Embryonic facial prominence (tissue), 1 donor: ENCODE measurements at regions not wholly inside any gene's neighbourhood (a gene's known extent, or its start where the extent isn't known, plus 50 kb on each side); places are given as distances from the start of the nearest gene placed in this dataset.

Experiments used
- DNase-seq: peaks from one replicate; pipeline ENCODE4 v3.0.0-alpha.2; 2016; ENCODE audit errors: extremely low spot score

DNA sequence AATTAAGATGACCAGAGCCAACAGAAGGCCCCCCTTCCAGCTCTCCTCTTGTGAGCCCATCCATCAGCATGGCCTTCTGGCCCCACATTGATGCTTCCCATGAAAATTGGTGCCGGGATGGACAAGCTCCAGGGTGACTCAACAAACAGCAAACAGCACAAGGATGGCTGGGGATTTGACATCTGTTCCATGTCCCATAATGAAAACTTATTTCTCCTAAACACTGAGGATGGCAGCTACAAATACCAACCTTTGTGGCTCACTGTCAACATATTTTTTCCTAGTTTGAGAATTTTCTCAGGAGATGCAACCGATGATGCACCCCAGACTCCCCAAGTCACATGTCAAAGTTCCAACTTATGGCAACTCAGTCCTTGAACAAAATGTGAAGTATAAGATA lies 169.6 kb upstream of the SIX2 start:
- DNase-seq: no peak

DNA sequence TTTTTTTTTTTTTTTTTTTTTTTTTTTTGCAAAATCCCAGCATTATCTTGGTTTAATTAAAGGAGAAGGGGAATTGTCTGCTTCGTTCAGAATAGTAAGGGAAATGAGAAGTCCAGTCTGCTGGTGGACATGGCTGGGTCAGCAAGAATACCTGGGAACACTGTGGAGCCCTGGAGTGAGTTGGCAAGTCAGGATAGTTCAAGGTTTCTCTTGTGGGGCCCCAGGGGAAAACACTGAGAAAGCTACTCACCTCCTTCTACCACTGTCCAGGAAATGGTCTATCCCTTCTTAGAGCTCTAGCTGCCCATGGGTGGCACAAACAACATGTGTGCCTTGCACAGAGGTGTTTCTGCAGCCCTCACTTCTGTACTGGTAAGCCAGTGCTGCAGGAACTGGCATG lies 169.1 kb upstream of the SIX2 start:
- no peak for DNase-seq

DNA sequence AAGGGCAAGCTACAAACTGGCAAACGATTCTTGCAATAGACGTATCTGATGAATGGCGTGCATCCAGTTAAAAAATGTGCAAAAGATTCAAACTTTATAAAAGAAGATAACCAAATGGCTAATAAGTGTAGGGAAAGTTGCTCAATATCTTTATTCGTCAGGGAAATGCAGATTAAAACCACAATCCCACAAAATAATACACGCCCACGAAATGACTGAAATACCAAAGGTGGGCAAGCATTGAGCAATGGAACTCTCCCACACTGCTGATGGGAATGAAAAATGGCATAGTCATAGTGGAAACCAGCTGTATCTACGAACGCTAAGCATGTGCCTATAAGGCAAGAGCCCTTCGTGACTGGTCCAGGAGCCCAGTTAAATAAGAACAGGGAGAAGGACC lies 168.6 kb upstream of the SIX2 start:
- no peak for DNase-seq

DNA sequence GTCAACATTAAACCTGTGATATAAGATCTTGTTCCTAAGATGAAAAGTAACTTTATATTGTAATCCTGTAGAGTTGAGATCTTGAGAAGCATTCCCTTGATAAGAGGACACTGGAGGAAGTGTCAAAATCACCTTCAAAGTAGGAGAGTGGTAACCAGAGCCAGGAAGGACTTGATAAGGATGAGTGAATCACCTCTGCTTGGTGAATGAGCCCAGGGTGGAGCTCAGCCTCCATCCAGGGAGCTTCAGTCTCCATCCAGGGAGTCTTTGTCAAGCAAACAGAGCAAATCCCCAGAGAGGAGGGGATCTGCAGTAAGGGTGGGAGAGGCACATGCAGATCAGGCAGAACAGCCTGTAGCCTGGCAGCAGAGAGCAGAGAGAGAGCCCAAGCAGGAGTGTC lies 167.1 kb upstream of the SIX2 start:
- no peak for DNase-seq

DNA sequence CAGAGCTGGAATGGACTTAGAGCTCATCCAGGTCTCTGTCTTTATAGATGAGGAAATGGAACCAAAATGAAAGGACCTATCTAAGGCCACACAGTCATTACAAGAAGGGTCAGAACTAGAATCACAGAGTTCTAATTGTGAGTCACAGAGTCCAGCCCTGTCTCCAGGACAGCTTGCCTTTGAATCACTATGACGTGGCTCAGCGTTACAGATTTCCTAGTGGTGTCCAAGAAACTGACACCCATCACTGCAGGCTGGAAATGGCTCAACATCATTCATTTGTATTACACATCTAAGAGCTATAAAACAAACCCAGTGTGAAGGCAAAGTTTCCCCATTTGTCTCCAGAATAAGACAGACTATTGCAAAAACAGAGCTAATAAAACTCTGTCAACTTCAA lies 164.3 kb upstream of the SIX2 start:
- no peak for DNase-seq

DNA sequence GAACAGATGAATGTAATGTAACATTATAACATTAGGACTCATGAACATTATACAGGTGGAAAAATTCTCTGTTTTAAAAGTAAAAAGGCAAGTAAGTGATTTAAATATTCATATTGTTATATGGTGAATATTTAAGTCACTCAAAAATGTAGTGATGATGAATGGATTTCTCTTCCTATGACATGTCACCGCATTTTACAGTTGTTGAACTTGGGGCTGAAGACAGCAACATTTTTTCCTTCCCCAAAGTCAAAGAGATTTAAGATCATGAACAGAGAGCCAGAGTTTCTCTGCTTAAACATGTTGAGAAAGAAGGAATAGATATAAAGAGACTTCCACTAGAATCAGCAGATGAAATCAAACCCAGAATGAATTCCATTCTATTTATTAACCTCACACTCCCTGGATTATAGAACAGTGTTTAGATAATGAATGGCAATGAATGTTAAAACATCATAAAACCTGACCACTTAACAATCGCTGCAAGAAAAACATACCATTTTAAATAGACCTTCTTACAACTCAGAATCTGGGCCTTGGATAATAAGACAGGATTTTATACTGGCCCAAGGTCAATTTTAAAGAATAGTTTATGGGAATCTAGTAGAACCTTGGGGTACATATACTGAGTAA lies 163.6 kb upstream of the SIX2 start:
- DNase-seq: no peak

DNA sequence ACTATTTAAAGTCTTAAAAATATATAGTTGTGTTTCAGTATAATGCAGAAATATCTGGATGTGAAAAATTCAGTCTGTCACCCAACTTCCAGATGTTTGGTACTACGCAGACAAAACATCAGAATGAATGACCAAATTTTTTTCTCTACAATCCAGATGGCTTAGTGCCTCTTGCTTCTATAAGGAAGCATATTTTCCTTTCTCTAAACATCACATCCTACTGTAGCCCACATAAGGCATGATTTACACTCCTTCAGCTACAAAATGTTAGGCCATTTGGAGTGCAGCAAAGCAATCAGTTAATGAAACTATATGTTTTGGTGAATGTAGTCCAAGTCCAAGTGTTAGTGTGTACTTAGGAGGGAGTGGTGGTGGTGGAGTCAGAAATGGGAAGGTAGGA lies 162.9 kb upstream of the SIX2 start:
- no peak for DNase-seq

DNA sequence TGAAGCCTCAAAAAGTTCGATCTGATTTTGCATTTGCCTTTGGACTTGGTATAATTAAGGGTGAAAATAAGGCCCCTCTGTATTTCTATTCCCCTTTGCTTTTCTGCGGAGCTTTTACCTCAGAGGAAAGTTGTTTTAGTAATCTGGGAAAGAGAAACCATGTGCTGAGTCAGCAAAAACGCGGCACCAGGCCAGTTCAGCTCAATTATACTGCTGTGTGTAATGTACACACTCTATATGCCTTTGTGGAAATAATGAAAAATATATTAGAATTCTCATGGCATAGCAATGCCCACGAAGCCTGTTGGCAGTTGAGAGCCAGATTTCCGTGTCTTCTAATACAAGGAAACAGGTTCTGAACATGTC lies 161.9 kb upstream of the SIX2 start:
- DNase-seq: peak; percentile 61

DNA sequence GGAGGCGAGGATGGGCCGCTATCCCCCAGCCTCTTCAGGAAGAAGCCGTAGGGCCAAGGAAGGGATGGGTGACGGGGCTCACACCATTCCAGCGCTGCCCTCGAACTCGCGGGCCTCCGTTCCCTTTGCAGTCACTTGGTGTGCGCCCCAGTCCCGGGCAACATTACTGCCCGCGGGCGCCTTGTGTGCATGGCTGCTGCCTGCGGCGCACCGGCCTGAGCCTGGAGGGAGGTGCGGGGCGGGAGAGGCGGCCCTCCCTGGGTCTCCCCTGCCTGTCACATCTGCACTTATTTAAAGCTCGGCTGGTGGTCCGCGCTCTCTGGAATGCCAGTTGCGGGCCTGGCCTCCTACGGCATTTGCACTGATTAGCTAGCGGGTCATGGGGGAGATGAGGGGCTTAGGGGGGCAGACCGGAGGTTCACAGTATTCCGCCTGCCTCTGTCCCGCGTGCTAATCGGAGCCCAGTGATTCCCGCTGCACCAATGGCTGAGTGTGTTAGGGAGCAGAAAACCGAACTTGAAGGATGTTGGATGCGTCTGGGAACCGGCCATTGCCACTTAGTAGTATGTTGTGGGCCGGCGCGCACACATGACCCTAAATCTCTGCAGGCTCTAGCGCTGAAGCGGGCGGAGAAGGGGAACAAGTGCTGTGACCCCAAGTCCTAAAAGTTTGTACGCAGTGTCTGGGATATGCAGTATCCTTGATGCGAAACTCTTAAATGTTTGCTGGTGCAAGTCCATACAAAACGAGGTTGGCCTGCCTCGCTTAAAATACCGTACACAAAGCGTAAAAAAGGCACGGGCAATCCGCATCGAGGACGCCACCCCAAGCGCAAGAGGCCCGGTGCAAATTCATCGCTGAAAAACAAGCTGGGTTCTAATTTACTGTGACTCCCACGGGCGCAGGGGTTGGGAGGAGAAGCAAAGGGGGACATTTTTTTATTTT lies 161.2 kb upstream of the SIX2 start:
- no peak for DNase-seq

DNA sequence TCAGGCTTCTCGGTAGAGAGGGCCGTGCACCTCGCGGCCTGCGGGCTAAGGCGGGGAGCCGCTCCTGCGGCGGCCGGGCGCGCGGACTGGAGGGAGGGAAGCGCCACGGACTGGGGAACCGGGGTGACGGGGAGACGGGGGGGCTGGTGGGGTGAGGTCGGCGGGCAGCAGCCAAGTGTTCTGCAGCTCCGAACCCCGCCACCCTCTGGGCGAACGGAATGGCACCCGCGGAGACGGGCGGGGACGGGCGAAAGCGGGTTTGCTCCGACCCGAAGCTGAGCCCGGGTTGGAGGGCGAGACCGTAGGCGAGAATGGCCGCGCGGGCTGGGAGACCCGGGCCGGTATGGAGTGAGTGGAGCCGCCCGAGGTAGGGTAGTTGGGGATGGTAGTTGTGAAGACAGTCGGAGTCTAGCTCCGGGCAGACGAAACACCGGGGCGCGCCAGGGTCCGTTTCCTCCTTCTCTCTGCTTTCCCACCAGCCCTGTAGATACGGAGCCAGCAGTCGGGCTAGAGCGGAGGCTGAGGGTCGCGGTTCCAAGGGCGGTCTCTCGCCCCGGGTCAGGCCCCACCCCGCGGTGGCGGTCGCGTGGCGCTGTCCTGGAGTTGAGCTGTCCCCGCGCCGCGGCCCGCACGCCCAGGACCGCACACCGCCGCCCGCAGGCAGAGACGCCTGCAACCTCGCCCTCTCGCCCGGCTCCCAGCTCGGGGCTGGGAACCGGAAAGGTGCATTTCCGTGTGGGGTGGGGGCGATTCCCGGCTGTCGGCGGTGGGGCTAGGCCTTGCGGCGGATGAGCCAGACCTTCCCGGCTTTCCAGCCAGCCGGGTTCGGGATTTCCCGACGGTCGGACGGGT lies 160.3 kb upstream of the SIX2 start:
- no peak for DNase-seq

DNA sequence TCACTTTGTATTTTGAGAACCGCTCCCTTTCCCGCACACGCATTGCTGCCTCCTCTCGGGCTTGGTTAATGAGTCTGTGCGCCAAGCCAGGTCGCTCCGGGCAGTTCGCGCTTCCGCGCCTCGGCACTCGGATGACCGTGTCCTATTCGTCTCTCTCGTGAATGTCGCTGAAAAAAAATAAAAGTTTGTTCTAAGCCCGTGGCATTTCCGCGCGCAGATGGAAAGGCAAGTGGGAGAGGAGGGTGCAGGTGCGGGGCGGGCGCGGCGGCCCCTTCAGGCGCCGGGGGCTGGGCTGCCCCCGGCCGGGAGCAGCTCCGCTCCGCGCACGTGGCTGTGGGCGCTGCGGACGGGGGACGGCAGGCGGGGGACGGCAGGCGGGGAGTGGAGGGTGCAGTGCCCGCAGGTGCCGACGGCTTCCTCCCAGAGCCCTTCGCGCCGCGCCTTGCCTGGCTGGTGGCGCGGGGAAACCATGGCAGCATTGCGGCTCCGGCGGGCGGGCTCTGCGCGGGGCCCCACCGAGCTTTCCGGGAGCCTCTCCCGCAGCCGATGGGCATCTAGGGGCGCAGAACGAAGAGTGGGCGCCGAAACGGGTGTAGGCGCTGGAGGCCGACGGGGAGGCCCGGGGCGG lies 159.6 kb upstream of the SIX2 start:
- DNase-seq: no peak

DNA sequence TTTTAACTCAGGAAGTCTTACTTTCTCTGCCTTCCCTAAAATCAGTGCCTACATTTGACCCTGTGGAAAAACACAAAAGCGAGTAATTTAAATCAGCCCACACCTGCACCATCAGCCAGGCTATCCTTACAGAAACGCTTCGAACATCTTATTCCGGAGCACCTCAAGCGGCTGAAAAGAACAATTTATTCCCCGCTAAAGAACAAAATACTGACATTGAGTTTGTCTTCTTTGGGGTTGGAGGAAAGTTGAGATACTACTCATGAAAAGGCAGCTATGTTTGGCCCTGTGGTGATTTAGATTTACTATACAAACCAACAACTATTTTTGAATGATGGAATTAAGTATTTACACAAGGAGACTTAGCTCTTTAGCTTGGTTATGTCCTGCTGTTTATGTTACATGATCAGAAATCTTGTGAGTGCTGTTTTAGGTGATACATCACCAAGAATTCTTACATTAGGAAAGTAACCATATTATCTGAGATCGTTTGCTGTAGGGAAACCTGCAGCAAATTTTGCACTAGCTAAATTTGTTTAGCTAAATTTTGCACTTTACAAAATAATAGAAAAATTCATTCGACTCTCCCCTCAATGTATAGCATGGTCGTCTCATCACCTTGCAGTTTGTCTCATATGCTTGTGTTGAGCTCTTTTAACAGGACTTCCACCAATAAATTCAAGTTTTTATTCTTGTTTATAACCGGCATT lies 158.8 kb upstream of the SIX2 start:
- DNase-seq: no peak

DNA sequence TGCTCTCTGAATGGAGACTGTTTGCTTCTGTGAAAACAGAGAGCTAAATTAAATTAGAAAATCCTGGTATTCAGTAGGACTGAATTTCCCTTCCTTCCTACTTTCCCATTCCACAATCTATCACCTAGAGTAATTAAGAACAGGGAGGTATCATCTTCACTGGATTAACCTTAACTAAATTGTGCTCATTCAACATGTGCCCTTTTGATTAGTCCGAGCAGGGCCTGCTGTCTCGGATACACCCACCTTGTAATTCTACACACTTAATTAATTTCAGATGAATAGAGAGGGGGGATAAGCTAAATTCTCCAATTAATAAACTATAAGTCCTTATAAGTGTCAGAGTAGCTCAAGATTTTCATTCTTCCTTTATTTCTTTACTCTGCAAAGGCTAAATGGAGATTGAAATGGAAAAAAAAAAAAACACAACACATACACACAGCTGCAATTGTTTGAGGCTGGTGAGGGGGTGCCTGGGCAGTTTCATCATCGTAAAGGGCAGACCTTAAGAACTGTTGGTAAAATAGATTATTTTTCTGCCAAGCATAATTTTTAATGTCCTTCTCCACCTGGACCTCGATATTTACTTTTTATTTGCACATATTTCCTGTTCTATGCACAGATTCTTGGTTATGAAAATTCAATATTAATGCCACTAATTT lies 157.1 kb upstream of the SIX2 start:
- no peak for DNase-seq

DNA sequence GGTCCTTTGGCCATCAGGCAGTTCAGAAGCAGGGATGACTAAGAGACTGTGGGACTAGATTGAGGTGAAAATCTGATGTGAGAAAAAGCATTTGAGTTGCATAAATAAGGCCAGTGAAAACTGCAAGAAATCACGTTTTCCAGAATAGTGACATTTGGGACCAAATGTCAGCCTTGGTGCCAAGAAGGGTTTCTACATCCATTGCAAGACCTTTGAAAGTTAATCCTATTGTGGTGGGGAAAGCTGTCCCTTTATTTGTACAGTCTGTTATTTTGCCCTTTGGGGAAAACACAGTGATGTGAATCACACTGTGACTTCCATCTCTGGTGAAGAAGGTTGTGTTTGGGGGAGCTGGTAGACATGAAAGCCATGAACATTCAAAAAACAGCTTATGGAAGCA lies 153.5 kb upstream of the SIX2 start:
- DNase-seq: no peak

DNA sequence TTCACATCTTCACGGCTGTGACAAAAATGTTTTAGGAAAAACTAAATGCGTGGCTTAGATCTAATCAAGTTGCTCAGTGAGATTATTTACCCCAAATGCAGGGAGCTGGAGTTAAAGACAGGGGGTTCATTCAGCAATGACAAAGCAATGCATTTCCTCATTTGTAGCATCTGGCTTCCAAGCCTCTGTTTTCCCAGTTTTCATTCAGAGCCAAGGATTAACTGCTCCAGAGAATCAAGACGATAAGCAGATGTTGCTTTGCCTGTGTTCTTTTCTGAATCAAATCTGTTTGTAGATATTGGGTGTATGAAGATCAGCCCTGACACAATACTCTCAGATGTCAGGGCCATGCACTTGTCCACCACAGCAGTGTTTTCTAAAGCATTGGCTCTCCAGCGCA lies 147.4 kb upstream of the SIX2 start:
- no peak for DNase-seq

DNA sequence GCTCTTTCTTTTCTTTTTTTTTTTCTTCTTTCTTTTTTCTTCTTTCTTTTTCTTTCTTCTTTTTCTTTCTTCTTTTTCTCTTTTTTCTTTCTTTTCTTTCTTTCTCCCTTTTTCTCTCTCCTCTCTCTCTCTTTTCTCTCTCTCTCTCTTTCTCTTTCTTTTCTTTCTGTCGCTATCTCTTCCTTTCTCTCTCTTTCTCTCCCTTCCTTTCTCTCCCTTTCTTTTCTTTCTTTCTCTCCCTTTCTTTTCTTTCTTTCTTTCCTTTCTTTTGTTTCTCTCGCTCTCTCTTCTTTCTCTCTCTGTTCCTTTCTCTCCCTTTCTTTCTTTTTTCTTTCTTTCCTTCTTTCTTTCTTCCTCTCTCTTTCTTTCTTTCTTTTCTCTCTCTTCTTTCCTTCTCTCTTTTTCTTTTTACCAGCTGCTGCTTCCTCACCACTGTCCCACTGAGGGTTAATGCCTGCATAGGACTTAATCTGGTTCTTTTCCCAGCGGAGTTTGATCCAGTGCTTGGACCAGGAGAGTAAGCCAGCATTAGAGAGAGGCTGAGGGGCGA lies 145.4 kb upstream of the SIX2 start:
- no peak for DNase-seq

DNA sequence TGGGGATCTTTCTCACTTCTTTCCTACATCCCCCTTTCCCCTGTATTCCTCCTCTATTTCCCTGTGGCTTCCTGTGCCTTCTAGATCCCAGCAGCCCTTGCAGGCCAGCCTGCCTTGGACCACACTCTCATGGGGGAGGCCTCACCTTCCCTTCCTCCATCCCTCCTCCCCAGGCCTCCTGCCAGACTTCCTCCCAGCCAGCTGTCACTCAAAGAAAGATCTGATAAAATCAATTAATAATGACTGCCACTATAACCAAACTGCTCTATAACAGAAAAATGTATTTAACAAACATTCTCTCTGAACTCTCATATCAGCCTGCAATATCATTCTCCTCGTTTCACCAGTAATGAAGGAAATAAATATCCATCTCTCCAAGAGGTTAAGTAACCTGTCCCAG lies 144.9 kb upstream of the SIX2 start:
- no peak for DNase-seq

DNA sequence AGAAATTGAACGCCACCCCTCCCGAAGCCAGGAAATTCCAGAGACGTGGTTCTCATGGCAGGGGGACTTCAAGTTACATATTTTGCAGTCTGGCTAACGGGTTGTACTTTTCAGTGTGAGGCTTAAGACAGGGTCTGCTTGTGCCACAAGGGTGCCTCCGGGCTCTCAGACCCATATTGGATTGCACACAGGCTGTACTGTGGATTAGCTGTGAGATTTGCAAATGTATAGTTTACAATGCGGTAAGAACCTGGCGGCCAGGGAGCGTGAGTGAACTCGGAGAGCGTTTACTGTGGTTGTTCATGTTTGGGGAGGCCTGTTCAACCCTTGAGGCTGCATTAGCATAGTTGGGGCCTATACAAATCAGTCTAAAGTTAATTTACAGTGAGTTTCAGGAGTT lies 143.9 kb upstream of the SIX2 start:
- peak; percentile 34 for DNase-seq

DNA sequence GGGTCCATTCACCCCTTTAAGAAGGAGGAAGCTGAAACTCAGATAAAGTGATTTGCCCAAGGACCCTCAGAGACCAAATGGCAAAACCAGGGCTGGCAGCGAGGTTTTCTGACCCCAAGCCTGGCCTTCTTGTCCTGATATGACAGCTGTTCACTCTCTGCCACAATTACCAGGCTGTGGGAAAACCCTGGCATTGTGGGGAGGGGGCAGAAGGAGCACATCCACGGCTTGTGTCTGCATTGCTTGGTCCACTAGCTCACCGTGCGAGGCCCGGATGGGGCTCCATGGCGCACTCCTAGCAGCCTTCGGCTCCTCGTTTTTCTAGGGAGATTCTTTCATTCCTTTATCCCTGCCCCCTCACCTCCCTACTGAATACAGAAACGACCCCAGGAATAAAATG lies 143.4 kb upstream of the SIX2 start:
- no peak for DNase-seq

DNA sequence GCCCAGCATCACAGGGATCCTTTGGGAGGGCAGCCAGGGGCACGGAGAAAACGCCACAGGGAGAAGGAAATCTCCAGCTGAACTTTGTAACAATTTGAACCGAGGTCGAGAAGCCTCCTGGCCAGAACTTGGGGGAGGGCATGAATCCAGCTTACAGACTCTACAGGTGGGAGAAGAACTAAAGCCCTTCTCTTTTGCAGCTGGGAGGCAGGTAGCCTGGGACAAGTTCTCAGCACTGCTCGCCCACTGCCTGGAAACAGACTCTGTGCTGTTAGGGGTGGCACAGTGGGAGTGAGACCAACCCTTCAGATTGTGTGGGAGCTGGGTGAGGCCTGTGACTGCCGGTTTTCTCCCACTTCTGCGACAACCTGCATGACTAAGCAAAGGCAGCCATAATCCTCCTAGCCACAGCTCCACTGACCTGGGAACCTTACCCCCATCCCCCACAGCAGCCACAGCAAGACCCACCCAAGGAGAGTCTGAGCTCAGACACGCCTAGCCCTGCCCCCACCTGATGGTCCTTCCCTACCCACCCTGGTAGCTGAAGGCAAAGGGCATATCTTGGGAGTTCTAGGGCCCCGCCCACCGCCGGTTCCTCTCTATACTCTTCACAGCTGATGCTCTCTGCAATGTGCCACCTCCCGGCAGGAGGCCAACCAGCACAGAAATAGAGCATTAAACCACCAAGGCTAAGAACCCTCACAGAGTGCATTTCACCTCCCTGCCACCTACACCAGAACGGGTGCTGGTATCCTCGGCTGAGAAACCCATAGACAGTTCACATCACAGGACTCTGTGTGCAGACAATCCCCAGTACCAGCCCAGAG lies 136.0 kb upstream of the SIX2 start:
- DNase-seq: no peak
